ENCODE measurements at regions not wholly inside any gene's neighbourhood (a gene's known extent, or its start where the extent isn't known, plus 50 kb on each side); places are given as distances from the start of the nearest gene placed in this dataset.

GRCh38 chr12:41869432-41869831 is 275.2 kb downstream of the GXYLT1 start:
- H3K27me3 ChIP-seq (replicated peaks in 1 of 2; ENCODE audit: control insufficient read depth in 2 of 2, insufficient read depth in 2 of 2, low read length in 1 of 2), result no peaks in the 10 kb centered on the region; a peak in 1 of 4 replicates
- intact Hi-C loops (cut with micrococcal nuclease; ENCODE audit: unreplicated experiment), result no loop called here
- SMC1A ChIA-PET (ENCODE audit: uncharacterized antibody, unreplicated experiment), result no interaction called here
- DNase-seq (ENCODE audit: low read depth, low spot score) (no peak), ATAC-seq (no peak), FAIRE-seq (no peak)
- WGBS (ENCODE audit: insufficient coverage, insufficient replicate concordance, low lambda C conversion rate, missing lambda C conversion rate), result 10% methylated on average over 2 of the region's 2 CpGs
- H2AFZ ChIP-seq (ENCODE audit: control insufficient read depth, low read depth, low read length), result no peak overlapping the region
- no TSS peak for BruUV-seq (replicated peaks)
- H3K79me2 ChIP-seq (ENCODE audit: control insufficient read depth, insufficient read depth, low read length), result no peaks in the 10 kb centered on the region
- RAD21 ChIA-PET (ENCODE audit: unreplicated experiment), result no interaction called here
- H3K9me3 ChIP-seq (replicated peaks; ENCODE audit: control insufficient read depth, insufficient read depth, low read length), result no peaks in the 10 kb centered on the region
- in situ Hi-C loops (cut with MboI), result no loop called here
- TF ChIP-seq, protein P1, sequence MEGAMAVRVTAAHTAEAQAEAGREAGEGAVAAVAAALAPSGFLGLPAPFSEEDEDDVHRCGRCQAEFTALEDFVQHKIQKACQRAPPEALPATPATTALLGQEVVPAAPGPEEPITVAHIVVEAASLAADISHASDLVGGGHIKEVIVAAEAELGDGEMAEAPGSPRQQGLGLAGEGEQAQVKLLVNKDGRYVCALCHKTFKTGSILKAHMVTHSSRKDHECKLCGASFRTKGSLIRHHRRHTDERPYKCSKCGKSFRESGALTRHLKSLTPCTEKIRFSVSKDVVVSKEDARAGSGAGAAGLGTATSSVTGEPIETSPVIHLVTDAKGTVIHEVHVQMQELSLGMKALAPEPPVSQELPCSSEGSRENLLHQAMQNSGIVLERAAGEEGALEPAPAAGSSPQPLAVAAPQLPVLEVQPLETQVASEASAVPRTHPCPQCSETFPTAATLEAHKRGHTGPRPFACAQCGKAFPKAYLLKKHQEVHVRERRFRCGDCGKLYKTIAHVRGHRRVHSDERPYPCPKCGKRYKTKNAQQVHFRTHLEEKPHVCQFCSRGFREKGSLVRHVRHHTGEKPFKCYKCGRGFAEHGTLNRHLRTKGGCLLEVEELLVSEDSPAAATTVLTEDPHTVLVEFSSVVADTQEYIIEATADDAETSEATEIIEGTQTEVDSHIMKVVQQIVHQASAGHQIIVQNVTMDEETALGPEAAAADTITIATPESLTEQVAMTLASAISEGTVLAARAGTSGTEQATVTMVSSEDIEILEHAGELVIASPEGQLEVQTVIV (IDR thresholded peaks at IDR 0.05; ENCODE audit: borderline replicate concordance, partially characterized antibody), result no peak
- no peak for TF ChIP-seq NR2C1 (IDR thresholded peaks at IDR 0.05)
- no peak for TF ChIP-seq YBX1 (IDR thresholded peaks at IDR 0.05)
- TF ChIP-seq CBX5 (IDR thresholded peaks at IDR 0.05; ENCODE audit: low read depth), result no peak
- no peak for TF ChIP-seq IKZF2 (IDR thresholded peaks at IDR 0.05)
- TF ChIP-seq CHD4 (IDR thresholded peaks at IDR 0.05), result no peak
- no peak for TF ChIP-seq HSF1 (IDR thresholded peaks at IDR 0.05; ENCODE audit: low read depth, low read length)
- TF ChIP-seq CTCF (IDR thresholded peaks at IDR 0.05 in 2 of 3, conservative IDR thresholded peaks at IDR 0.05 in 1 of 3; ENCODE audit: control insufficient read depth in 2 of 3, extremely low read depth in 1 of 3, insufficient read depth in 1 of 3, low read depth in 3 of 3, low read length in 3 of 3), result no peak
- TF ChIP-seq GATAD2B (conservative IDR thresholded peaks at IDR 0.05; ENCODE audit: low read depth), result no peak
- no peak for TF ChIP-seq MEF2B (IDR thresholded peaks at IDR 0.05; ENCODE audit: partially characterized antibody, poor library complexity, severe bottlenecking)
- TF ChIP-seq ZNF217 (IDR thresholded peaks at IDR 0.05), result no peak
- TF ChIP-seq PRDM15 (CRISPR knock-in tag; IDR thresholded peaks at IDR 0.05), result no peak
- TF ChIP-seq ZNF274 (IDR thresholded peaks at IDR 0.05; ENCODE audit: insufficient read depth, insufficient read length), result no peak
- TF ChIP-seq, protein P2, sequence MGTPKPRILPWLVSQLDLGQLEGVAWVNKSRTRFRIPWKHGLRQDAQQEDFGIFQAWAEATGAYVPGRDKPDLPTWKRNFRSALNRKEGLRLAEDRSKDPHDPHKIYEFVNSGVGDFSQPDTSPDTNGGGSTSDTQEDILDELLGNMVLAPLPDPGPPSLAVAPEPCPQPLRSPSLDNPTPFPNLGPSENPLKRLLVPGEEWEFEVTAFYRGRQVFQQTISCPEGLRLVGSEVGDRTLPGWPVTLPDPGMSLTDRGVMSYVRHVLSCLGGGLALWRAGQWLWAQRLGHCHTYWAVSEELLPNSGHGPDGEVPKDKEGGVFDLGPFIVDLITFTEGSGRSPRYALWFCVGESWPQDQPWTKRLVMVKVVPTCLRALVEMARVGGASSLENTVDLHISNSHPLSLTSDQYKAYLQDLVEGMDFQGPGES (IDR thresholded peaks at IDR 0.05), result no peak
- H3K4me3 ChIP-seq, result no peak overlapping the region
- H3K4me2 ChIP-seq (ENCODE audit: control insufficient read depth, insufficient read depth), result no peak overlapping the region
- H3K27ac ChIP-seq (ENCODE audit: control insufficient read depth, insufficient read depth), result no peak overlapping the region
- no peaks in the 10 kb centered on the region for H4K20me1 ChIP-seq (ENCODE audit: control insufficient read depth, insufficient read depth)
- POLR2A ChIA-PET, result no interaction called here
- CTCF ChIA-PET, result no interaction called here
- no peak overlapping the region for H3K9ac ChIP-seq (ENCODE audit: control insufficient read depth, insufficient read depth, low read length)
- H3K36me3 ChIP-seq (ENCODE audit: control insufficient read depth in 2 of 2, insufficient read depth in 2 of 2, low read length in 1 of 2), result no peaks in the 10 kb centered on the region
- H3K4me1 ChIP-seq (ENCODE audit: control insufficient read depth, insufficient read depth, low read length), result no peaks in the 10 kb centered on the region

All from GM12878 (cell line).